CD4-positive, alpha-beta T cell treated with Interleukin-12 subunit alpha and Interleukin-12 subunit beta, for 1 hour (primary cell): ENCODE measurements at regions not wholly inside any gene's neighbourhood (a gene's known extent, or its start where the extent isn't known, plus 50 kb on each side); places are given as distances from the start of the nearest gene placed in this dataset.
"Not testable (repeated sequence)": the region's sequence is repeated elsewhere in the genome, so short reads cannot be mapped to it uniquely, and the experiment has no call there.

Experiments used
- DNase-seq: peaks from one replicate; pipeline ENCODE4 v3.0.0-alpha.2; 2020

DNA sequence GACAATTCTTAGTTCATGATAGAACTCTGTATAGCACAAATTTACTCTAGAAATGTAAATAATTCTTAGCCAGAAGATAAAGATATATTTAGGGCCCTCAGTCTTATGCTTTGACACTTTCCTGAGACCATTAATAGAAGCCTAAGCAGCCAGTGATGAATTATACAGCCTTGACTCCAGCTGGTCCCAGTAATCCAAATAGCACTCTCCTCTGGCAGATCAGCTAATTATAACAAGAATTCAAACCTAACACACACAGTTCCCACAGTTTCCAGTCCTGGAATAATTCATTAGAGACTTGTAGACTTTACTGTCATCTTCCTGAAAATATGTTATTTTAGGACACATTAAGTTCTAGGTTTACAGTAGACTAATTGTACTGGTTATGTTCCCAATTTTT lies 50.4 kb downstream of the SHOC1 start:
- no peak for DNase-seq

DNA sequence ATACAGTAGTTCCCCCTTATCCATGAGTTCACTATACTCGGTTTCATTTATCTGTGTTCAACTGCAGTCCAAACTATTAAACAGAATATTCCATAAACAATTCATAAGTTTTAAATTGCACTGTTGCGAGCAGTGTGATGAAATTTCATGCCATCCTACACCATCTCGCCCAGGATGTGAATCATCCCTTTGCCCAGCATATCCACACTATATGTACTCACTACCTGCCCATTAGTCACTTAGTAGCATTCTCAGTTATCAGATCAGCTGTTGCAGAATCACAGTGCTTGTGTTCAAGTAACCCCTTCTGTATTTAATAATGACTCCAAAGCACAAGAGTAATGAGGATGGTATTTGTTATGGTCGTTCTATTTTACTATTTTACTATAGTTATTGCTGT lies 51.5 kb downstream of the SHOC1 start:
- no peak for DNase-seq

DNA sequence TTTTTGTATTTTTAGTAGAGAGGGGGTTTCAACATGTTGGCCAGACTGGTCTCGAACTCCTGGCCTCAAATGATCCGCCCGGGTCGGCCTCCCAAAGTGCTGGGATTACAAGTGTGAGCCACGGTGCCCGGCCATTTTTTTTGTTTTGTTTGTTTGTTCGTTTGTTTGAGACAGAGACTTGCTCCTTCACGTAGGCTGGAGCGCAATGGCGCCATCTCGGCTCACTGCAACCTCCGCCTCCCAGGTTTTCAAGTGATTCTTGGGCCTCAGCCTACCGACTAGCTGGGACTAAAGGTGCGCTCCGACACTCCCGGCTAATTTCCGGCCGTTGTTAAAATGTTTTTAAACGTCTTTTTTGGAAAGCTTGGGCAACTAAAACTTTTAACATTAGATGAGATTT lies 54.0 kb downstream of the SHOC1 start:
- no peak for DNase-seq

DNA sequence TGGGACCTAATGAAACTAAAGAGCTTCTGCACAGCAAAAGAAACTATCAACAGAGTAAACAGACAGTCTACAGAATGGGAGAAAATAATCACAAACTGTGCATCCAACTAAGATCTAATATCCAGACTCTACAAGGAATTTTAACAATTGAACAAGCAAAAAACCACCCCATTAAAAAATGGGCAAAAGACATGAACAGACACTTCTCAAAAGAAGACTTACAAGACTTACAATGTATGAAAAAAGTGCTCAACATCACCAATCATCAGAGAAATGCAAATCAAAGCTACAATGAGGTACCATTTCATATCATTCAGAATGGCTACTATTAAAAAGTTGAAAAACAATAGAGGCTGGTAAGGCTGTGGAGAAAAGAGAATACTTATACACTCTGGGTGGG lies 58.0 kb downstream of the SHOC1 start:
- DNase-seq, result no peak

DNA sequence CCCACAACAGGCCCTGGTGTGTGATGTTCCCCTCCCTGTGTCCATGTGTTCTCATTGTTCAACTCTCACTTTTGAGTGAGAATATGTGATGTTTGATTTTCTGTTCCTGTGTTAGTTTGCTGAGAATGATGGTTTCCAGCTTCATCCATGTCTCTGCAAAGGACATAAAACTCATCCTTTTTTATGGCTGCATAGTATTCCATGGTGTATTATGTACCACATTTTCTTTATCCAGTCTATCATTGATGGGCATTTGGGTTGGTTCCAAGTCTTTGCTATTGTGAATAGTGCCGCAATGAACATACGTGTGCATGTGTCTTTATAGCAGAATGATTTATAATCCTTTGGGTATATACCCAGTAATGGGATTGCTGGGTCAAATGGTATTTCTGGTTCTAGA lies 59.4 kb downstream of the SHOC1 start:
- DNase-seq, result not testable (repeated sequence)

DNA sequence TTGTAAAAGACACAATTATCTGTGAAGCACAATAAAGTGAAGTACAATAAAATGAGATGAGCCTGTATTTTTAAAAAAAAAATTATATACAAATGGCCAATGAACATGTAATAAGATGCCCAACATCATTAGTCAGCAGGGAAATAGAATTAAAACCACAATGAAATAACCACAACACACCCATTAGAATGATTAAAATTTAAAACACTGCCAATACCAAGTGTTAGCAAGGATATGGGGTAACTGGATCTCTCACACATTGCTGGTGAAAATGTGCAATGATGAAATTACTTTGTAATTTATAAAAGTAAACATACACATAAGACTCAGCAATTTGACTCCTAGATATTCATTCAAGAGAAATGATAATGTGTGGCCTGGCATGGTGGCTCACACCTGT lies 62.8 kb downstream of the SHOC1 start:
- DNase-seq, result no peak

DNA sequence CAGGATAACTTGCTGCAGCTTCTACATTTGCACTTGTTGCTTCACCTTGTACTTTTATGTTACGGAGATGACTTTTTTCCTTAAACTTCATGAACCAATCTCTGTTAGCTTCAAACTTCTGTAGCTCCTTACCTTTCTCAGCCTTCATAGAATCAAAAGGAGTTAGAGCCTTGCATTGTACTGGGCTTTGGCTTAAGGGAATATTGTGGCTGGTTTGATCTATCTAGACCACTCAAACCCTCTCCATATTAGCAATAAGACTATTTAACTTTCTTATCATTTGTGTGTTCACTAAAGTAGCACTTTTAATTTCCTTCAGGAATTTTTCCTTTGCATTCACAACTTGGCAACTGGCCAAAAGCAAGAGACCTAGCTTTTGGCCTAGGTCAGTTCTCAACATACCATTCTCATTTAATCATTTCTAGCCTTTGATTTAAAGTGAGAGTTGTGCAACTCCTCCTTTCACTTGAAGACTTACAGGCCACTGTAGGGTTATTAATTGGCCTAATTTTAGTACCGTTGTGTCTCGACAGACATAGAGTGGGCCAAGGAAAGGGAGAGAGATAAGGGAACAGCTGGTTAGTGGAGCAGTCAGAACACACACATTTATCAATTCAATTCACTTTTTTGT lies 63.7 kb downstream of the SHOC1 start:
- DNase-seq, result no peak

DNA sequence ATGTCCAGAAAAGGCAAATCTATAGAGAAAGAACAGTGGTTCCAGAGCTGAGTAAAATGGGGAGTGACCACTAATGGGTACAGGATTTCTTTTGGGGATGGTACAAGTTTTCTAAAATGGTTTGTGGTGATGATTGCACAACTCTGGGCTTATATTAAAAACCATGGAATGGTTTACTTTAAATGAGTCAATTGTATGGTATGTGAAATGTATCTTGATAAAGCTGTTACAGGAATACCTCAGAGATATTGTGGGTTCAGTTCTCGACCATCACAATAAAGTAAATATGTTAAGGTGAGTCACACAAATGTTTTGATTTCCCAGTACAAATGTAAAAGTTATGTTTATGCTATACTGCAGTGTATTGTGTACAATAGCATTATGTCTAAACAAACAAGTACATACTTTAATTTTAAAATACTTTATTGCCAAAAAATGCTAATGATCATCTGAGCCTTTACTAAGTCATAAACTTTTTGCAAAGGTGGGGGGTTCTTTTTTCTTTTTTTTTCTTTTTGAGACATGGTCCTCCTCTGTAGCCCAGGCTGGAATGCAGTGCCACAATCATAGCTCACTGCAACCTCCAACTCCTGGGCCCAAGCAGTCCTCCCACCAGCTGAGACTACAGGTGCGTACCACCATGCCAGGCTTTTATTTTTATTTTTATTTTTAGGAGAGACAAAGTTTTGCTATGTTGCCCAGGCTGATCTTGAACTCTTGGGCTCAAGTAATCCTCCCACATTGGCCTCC lies 65.9 kb downstream of the SHOC1 start:
- no peak for DNase-seq

DNA sequence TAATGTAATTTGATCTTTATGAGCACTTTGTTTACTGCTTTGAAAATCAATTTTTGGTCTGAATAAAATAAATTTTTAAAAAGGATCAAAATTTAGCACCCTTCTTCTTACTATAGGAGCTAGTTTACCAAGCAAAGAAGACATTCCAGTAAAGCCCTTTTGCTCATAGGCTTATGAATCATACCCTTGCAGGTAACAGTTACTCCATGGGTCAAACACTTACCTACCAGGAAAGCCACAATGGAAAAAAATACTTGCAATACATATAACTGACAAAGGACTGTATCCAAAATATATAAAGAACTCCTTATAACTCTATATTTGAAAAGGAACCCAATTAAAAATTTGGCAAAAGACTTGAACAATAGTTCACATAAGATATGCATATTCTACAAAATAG lies 66.6 kb downstream of the SHOC1 start:
- no peak for DNase-seq

DNA sequence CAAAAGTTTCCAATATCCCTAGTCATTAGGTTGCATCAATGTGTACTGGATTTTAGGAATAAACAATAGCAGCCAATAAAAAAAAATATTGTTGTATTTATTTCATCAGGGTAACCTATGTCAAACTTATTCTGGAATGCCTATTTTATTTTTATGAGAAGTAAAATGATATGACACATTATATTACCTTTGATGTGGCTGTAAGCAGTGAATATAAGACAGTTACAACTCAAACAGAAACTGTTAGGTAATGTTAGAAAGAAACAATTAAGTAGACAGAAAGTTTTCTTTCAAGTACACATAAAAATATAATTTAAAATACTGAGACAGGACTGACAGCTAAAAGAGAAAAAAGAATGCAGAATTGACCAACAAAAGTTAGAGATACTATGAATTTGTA lies 65.5 kb downstream of the GNG10 start:
- no peak for DNase-seq

DNA sequence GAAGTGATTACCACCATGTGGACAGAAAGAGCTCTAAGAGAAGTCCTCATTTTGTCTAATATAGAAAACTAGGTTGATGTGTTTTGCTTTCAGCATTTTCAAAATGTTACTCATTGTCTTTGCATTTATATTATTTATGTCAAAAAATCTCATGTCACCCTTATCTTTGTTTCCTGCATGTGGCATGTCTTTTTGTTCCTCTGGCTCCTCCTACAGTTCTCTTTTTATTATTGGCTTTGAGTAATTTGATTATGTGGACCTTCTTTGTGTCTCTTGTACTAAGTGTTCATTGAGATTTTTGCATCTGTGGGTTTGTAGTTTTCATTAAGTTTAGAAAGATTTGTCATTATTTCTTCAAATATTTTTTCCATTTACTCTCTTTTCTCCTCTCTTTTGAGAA lies 58.8 kb downstream of the GNG10 start:
- peak; percentile 4 for DNase-seq
